ENCODE measurements at regions not wholly inside any gene's neighbourhood (a gene's known extent, or its start where the extent isn't known, plus 50 kb on each side); places are given as distances from the start of the nearest gene placed in this dataset.
A peak's percentile ranks its signal among the peaks of the same experiment; 100 is the strongest.

- TF ChIP-seq CTCF (IDR thresholded peaks at IDR 0.05; ENCODE audit: borderline replicate concordance, insufficient read depth, low read depth, low read length) = no peak
- no peak overlapping the region for H3K4me3 ChIP-seq (ENCODE audit: low read depth, low read length)
Observed at GRCh38 chrX:128581615-128582014, 529.4 kb upstream of the ACTRT1 start.

GRCh38 chrX:128543114-128543513 is 490.9 kb upstream of the ACTRT1 start:
- H3K4me3 ChIP-seq (ENCODE audit: low read depth, low read length) = no peak overlapping the region
- TF ChIP-seq CTCF (IDR thresholded peaks at IDR 0.05; ENCODE audit: borderline replicate concordance, insufficient read depth, low read depth, low read length) = no peak

GRCh38 chrX:128518508-128518907 is 466.3 kb upstream of the ACTRT1 start:
- TF ChIP-seq CTCF (IDR thresholded peaks at IDR 0.05; ENCODE audit: borderline replicate concordance, insufficient read depth, low read depth, low read length) = peak; percentile 42; the same call in 1 of the 2 replicates
- no peak overlapping the region for H3K4me3 ChIP-seq (ENCODE audit: low read depth, low read length)

GRCh38 chrX:128517691-128518090 is 465.5 kb upstream of the ACTRT1 start:
- no peak for TF ChIP-seq CTCF (IDR thresholded peaks at IDR 0.05; ENCODE audit: borderline replicate concordance, insufficient read depth, low read depth, low read length)
- H3K4me3 ChIP-seq (ENCODE audit: low read depth, low read length) = no peak overlapping the region

GRCh38 chrX:128504496-128504895 is 452.3 kb upstream of the ACTRT1 start:
- no peak for TF ChIP-seq CTCF (IDR thresholded peaks at IDR 0.05; ENCODE audit: borderline replicate concordance, insufficient read depth, low read depth, low read length)

GRCh38 chrX:128464116-128464515 is 411.9 kb upstream of the ACTRT1 start:
- no peak overlapping the region for H3K4me3 ChIP-seq (ENCODE audit: low read depth, low read length)

More at GRCh38 chrX:128504496-128504895, 452.3 kb upstream of the ACTRT1 start:
- no peak overlapping the region for H3K4me3 ChIP-seq (ENCODE audit: low read depth, low read length)

More at GRCh38 chrX:128464116-128464515, 411.9 kb upstream of the ACTRT1 start:
- TF ChIP-seq CTCF (IDR thresholded peaks at IDR 0.05; ENCODE audit: borderline replicate concordance, insufficient read depth, low read depth, low read length) = no peak
